ENCODE measurements at regions not wholly inside any gene's neighbourhood (a gene's known extent, or its start where the extent isn't known, plus 50 kb on each side); places are given as distances from the start of the nearest gene placed in this dataset.

DNA sequence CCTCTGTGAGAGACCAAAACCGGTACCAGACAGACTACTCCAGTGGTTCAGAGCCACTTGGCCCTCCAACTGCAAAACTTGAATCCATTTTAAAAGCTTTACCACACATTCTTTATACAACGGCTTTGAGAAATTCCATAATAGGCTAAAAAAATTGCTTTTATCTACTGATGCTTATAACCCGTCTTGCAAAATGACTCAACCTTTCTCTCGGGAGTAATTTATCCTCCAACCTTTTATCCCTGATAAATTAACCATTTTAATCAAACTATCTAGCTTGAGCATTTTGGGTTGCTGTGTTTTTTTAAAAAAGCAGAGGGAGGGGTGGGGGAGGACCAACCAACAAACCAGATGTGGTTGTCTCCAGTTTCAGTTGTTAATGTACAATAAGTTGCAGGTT, 275.7 kb upstream of the LRTM1 start:
- H3K9me3 ChIP-seq, result no peaks in the 10 kb centered on the region
- DNase-seq, result no peak
- H3K27ac ChIP-seq, result no peak overlapping the region
- H3K4me3 ChIP-seq, result no peak overlapping the region
- H3K4me1 ChIP-seq, result no peaks in the 10 kb centered on the region
- intact Hi-C loops (cut with DNase I), result no loop called here
- ATAC-seq, result no peak
- no peaks in the 10 kb centered on the region for H3K27me3 ChIP-seq (ENCODE audit: low read depth)
- TF ChIP-seq, protein P1, sequence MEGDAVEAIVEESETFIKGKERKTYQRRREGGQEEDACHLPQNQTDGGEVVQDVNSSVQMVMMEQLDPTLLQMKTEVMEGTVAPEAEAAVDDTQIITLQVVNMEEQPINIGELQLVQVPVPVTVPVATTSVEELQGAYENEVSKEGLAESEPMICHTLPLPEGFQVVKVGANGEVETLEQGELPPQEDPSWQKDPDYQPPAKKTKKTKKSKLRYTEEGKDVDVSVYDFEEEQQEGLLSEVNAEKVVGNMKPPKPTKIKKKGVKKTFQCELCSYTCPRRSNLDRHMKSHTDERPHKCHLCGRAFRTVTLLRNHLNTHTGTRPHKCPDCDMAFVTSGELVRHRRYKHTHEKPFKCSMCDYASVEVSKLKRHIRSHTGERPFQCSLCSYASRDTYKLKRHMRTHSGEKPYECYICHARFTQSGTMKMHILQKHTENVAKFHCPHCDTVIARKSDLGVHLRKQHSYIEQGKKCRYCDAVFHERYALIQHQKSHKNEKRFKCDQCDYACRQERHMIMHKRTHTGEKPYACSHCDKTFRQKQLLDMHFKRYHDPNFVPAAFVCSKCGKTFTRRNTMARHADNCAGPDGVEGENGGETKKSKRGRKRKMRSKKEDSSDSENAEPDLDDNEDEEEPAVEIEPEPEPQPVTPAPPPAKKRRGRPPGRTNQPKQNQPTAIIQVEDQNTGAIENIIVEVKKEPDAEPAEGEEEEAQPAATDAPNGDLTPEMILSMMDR (IDR thresholded peaks at IDR 0.05), result no peak
- H3K36me3 ChIP-seq, result no peaks in the 10 kb centered on the region

GRCh38 chr3:55203006-55203405, 275.1 kb upstream of the LRTM1 start:
- no peak for DNase-seq
- Histone ChIP-seq H3K36me3 (no peaks in the 10 kb centered on the region), H3K9me3 (no peaks in the 10 kb centered on the region), H3K4me1 (no peaks in the 10 kb centered on the region), H3K27me3 (ENCODE audit: low read depth) (no peaks in the 10 kb centered on the region), H3K4me3 (no peak overlapping the region), H3K27ac (no peak overlapping the region)
- TF ChIP-seq, protein P1 (IDR thresholded peaks at IDR 0.05), result no peak
- intact Hi-C loops (cut with DNase I), result no loop called here
- ATAC-seq, result no peak

- Histone ChIP-seq H3K4me1 (no peaks in the 10 kb centered on the region), H3K9me3 (no peaks in the 10 kb centered on the region), H3K27ac (no peak overlapping the region), H3K4me3 (no peak overlapping the region), H3K36me3 (no peaks in the 10 kb centered on the region), H3K27me3 (ENCODE audit: low read depth) (no peaks in the 10 kb centered on the region)
- DNase-seq (no peak), ATAC-seq (no peak)
- intact Hi-C loops (cut with DNase I), result no loop called here
- TF ChIP-seq, protein P1 (IDR thresholded peaks at IDR 0.05), result no peak
Measured at GRCh38 chr3:55202326-55202725, 274.5 kb upstream of the LRTM1 start.

DNA sequence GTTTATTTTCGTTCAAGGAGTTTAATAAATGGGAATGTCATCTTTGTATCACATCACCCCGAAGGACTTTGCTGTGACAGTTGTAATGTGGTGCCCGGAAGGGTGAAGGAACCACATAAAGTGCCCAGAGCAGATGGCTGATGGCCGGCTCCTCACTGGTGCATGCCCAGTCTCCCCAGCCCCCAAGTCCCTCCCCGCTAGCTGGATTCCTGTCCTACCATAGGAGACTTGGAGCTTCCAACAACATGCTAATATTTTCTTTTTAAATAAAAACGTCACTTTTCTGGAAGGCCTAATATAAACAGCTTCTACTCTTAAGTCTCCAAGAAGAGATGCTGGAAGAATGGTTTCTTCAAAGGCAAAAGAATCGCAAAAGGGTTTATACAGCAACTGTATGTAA, 273.9 kb upstream of the LRTM1 start:
- TF ChIP-seq, protein P1 (IDR thresholded peaks at IDR 0.05), result no peak
- no peaks in the 10 kb centered on the region for H3K9me3 ChIP-seq
- no peak overlapping the region for H3K27ac ChIP-seq
- H3K36me3 ChIP-seq, result no peaks in the 10 kb centered on the region
- DNase-seq (no peak), ATAC-seq (no peak)
- H3K4me3 ChIP-seq, result no peak overlapping the region
- intact Hi-C loops (cut with DNase I), result no loop called here
- H3K27me3 ChIP-seq (ENCODE audit: low read depth), result no peaks in the 10 kb centered on the region
- H3K4me1 ChIP-seq, result no peaks in the 10 kb centered on the region

DNA sequence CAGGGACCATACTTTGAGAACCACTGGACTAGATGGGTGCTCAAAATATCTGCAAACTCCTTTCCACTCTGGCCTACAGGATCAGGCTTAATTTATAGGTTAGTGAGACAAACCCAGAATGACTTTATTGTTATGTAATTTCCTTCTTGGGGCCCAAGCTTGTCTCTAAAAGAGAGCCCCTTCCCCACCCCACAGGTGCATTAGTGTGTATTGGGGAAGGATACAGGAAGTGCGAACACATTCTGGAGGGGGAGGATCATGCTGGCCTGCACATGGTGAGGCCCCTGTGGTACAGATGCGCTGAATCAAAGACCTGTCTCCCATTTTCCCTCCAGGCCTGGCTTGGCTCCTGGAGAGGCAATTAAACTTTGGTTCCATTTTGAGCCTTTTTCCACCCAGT, 273.0 kb upstream of the LRTM1 start:
- Histone ChIP-seq H3K36me3 (no peaks in the 10 kb centered on the region), H3K4me3 (no peak overlapping the region), H3K27me3 (ENCODE audit: low read depth) (no peaks in the 10 kb centered on the region), H3K4me1 (no peaks in the 10 kb centered on the region), H3K27ac (no peak overlapping the region), H3K9me3 (no peaks in the 10 kb centered on the region)
- DNase-seq, result no peak
- no peak for ATAC-seq
- TF ChIP-seq, protein P1 (IDR thresholded peaks at IDR 0.05), result no peak
- intact Hi-C loops (cut with DNase I), result no loop called here

GRCh38 chr3:55198554-55198953, 270.7 kb upstream of the LRTM1 start:
- intact Hi-C loops (cut with DNase I), result no loop called here
- H3K36me3 ChIP-seq, result no peaks in the 10 kb centered on the region
- ATAC-seq, result no peak

More at GRCh38 chr3:55198554-55198953, 270.7 kb upstream of the LRTM1 start:
- Histone ChIP-seq H3K27me3 (ENCODE audit: low read depth) (no peaks in the 10 kb centered on the region), H3K9me3 (no peaks in the 10 kb centered on the region), H3K27ac (no peak overlapping the region), H3K4me3 (no peak overlapping the region), H3K4me1 (no peaks in the 10 kb centered on the region)
- DNase-seq, result no peak
- TF ChIP-seq, protein P1 (IDR thresholded peaks at IDR 0.05), result no peak
